Kidney (tissue), 13 donors: ENCODE measurements at regions not wholly inside any gene's neighbourhood (a gene's known extent, or its start where the extent isn't known, plus 50 kb on each side); places are given as distances from the start of the nearest gene placed in this dataset.

Source experiments
- DNase-seq, 5 donors: peaks; one replicate each; pipeline ENCODE4 v3.0.0-alpha.2; 2013 to 2020
- FAIRE-seq: peaks from 2 replicates; lab custom pipeline; 2012; peaks lifted over from hg19 to GRCh38; lab: Jason Lieb, UNC
- H3K27ac ChIP-seq, 2 donors: one replicate each; pipeline ENCODE4 v1.7.0; 2013; ENCODE audit warnings: low read depth in 2 of 2, low read length in 2 of 2, inconsistent platforms in 1 of 2
- H3K27me3 ChIP-seq: one replicate; pipeline ENCODE4 v1.7.1; 2013; ENCODE audit warnings: low read length, inconsistent platforms; ENCODE audit not compliant: control insufficient read depth, insufficient read depth
- H3K36me3 ChIP-seq, 3 donors: one replicate each; pipeline versions ENCODE4 v1.7.0 to v1.7.1; 2013; ENCODE audit warnings: low read length in 3 of 3, control low read depth in 1 of 3, inconsistent platforms in 1 of 3; ENCODE audit not compliant: insufficient read depth in 3 of 3, control insufficient read depth in 2 of 3
- H3K4me1 ChIP-seq, 3 donors: one replicate each; pipeline versions ENCODE4 v1.7.0 to v1.7.1; 2013; ENCODE audit warnings: low read length in 3 of 3, inconsistent platforms in 1 of 3, low read depth in 1 of 3; ENCODE audit not compliant: control insufficient read depth in 2 of 3, insufficient read depth in 2 of 3
- H3K4me3 ChIP-seq, 3 donors: one replicate each; pipeline versions ENCODE4 v1.7.0 to v1.8.1; 2013; ENCODE audit warnings: low read length in 3 of 3, control low read depth in 1 of 3, inconsistent platforms in 1 of 3
- H3K9ac ChIP-seq, 3 donors: one replicate each; pipeline versions ENCODE4 v1.7.0 to v1.7.1; 2013; ENCODE audit warnings: low read length in 3 of 3, control low read depth in 1 of 3, inconsistent platforms in 1 of 3
- H3K9me3 ChIP-seq, 3 donors: one replicate each; pipeline versions ENCODE4 v1.7.0 to v1.7.1; 2013; ENCODE audit warnings: low read length in 3 of 3, control low read depth in 1 of 3, inconsistent platforms in 1 of 3; ENCODE audit not compliant: control insufficient read depth in 2 of 3, insufficient read depth in 1 of 3
- CTCF ChIP-seq: IDR thresholded peaks from 3 replicates; pipeline ENCODE4 v1.5.1; 2012; ENCODE audit warnings: mild to moderate bottlenecking, moderate library complexity, borderline replicate concordance; ENCODE audit not compliant: insufficient read depth; ENCODE audit errors: extremely low read depth
- intact Hi-C: fragments of 100-400 bp; cut with DNase I; formaldehyde crosslinking; loops from one replicate; pipeline ENCODE4 v1.11.1; 2022
- donor health status: control.
- donor health status: control.
- donor health status: control.
- donor health status: control.
- donor health status: control.
- donor health status: DM: yes; HTN: yes; CAD: no.
- donor health status: Normal renal cell carcinoma (clear cell type).

- intact Hi-C loops: no loop called here
- FAIRE-seq: no peak
Measured at GRCh38 chr4:65868096-65868824, 198.0 kb upstream of the EPHA5 start.

DNA sequence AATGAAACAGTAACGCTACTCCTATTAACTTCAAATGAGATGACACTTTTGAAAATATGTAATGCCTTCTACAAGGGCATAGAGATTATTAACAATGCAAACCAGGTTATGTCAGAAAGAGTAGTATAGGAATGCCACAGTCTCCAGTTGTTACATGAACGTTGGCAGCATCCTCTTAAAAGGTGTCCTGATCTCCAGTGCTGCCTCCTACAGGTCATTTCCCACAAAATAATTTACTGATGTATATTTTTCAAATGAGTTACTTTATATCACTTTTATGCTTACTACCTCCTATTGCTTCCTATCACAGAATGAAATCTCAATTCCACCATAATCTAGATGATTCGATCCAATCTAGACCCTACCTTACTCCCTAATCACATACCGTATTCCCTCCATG, 195.2 kb upstream of the EPHA5 start:
- no peaks in the 10 kb centered on the region for H3K36me3 ChIP-seq
- no peaks in the 10 kb centered on the region for H3K27me3 ChIP-seq
- no peaks in the 10 kb centered on the region for H3K4me1 ChIP-seq
- no peak overlapping the region for H3K27ac ChIP-seq
- FAIRE-seq: no peak
- H3K9me3 ChIP-seq: no peaks in the 10 kb centered on the region
- TF ChIP-seq CTCF: no peak
- no peak for DNase-seq
- H3K4me3 ChIP-seq: no peak overlapping the region
- intact Hi-C loops: no loop called here
- no peak overlapping the region for H3K9ac ChIP-seq

More at GRCh38 chr4:65868096-65868824, 198.0 kb upstream of the EPHA5 start:
- Histone ChIP-seq H3K9me3 (no peaks in the 10 kb centered on the region), H3K4me3 (no peak overlapping the region), H3K27ac (no peak overlapping the region), H3K27me3 (no peaks in the 10 kb centered on the region), H3K9ac (no peak overlapping the region), H3K36me3 (no peaks in the 10 kb centered on the region), H3K4me1 (no peaks in the 10 kb centered on the region)
- DNase-seq: no peak
- no peak for TF ChIP-seq CTCF

DNA sequence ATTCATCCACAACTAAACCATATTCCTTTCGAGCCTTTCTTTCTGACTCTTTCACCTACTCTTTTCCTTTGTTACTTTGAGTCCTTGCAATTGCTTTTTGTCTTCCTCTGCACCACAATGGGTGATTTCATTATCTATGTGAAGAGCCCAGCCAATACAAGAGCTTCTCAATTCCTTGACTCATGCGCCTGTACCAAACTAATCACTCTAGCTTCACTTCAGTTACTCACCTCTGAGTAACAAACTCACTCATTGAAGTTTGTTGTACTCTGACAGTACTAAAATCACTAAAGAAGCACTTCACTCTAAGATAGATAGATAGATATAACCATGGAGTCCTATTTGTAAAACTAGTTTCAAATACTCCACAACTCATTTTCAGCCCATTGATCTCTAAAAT, 191.7 kb upstream of the EPHA5 start:
- FAIRE-seq (no peak), DNase-seq (no peak)
- Histone ChIP-seq H3K9ac (no peak overlapping the region), H3K27ac (no peak overlapping the region), H3K4me1 (no peaks in the 10 kb centered on the region), H3K36me3 (no peaks in the 10 kb centered on the region), H3K27me3 (no peaks in the 10 kb centered on the region), H3K4me3 (no peak overlapping the region), H3K9me3 (no peaks in the 10 kb centered on the region)
- TF ChIP-seq CTCF: no peak
- intact Hi-C loops: no loop called here
